Adrenal gland (tissue), 9 donors: ENCODE measurements at regions not wholly inside any gene's neighbourhood (a gene's known extent, or its start where the extent isn't known, plus 50 kb on each side); places are given as distances from the start of the nearest gene placed in this dataset.

Experiments
- DNase-seq, 7 donors: peaks; one replicate each; pipeline ENCODE4 v3.0.0-alpha.2; 2019 to 2020
- H3K27ac ChIP-seq, 5 donors: fragments of 200-600 bp; sonication (generic) in 4 of 5; 1 replicate in 3 of 5; 2 replicates in 2 of 5; pipeline versions ENCODE4 v1.5.1 to v1.8.0; 2016 to 2020; ENCODE audit warnings: mild to moderate bottlenecking in 1 of 5
- H3K27me3 ChIP-seq: fragments of 200-600 bp; 2 replicates; pipeline ENCODE4 v1.8.0; 2021
- H3K36me3 ChIP-seq, 2 donors: fragments of 200-600 bp; replicated peaks in 1 of 2; 1 replicate in 1 of 2; 2 replicates in 1 of 2; pipeline versions ENCODE4 v1.5.1 to v1.8.0; 2018 to 2022
- H3K4me1 ChIP-seq, 2 donors: fragments of 200-600 bp; replicated peaks in 1 of 2; 1 replicate in 1 of 2; 2 replicates in 1 of 2; pipeline versions ENCODE4 v1.5.1 to v1.8.0; 2018 to 2021
- H3K4me3 ChIP-seq, 4 donors: fragments of 200-600 bp; sonication (generic) in 3 of 4; one replicate each; pipeline ENCODE4 v1.5.1; 2016 to 2018
- H3K9me3 ChIP-seq, 3 donors: fragments of 200-600 bp; sonication (generic) in 1 of 3; replicated peaks in 1 of 3; 1 replicate in 2 of 3; 2 replicates in 1 of 3; pipeline versions ENCODE4 v1.5.1 to v1.8.0; 2016 to 2021
- CTCF ChIP-seq, 6 experiments: fragments of 450-650 bp in 4 of 6; fragments of 200-600 bp in 2 of 6; sonication (generic) in 1 of 6; IDR thresholded peaks; 1 replicate in 5 of 6; 2 replicates in 1 of 6; pipeline versions ENCODE4 v1.5.1 to v1.8.0; 2016 to 2021; ENCODE audit warnings: antibody characterized with exemption in 6 of 6, mild to moderate bottlenecking in 2 of 6, moderate library complexity in 1 of 6
- POLR2A ChIP-seq, 2 donors: fragments of 450-650 bp; IDR thresholded peaks; one replicate each; pipeline ENCODE4 v1.6.1; 2017; ENCODE audit warnings: antibody characterized with exemption in 2 of 2, mild to moderate bottlenecking in 2 of 2, moderate library complexity in 1 of 2
- WGBS, 4 donors: extraction: QIAGEN DNeasy Blood & Tissue Kit in 2 of 4; methylation state at CpG; one replicate each; pipeline versions ENCODE4 v1.1.5 to v1.1.7; 2013 to 2017; 5-methylcytosine and 5-hydroxymethylcytosine counted together
- intact Hi-C, 2 donors: fragments of 100-400 bp; cut with DNase I; formaldehyde crosslinking; loops; one replicate each; pipeline versions ENCODE4 v1.14.1 to v1.15.0; 2022 to 2023
- donor health status: healthy with polysubstance abuse.
- donor health status: Bipolar disorder and iron deficiency.
- donor health status: DM: yes; HTN: yes; CAD: no.
- donor health status: DM: no; HTN: no; CAD: no.
- donor health status: DM: no; HTN: no; CAD: no.

- H3K27me3 ChIP-seq = peaks cover 15% of the 10 kb centered on the region
- DNase-seq = no peak
- H3K4me3 ChIP-seq = no peak overlapping the region
- no peaks in the 10 kb centered on the region for H3K4me1 ChIP-seq
- TF ChIP-seq POLR2A (IDR thresholded peaks at IDR 0.05) (no peak), CTCF (IDR thresholded peaks at IDR 0.05) (no peak)
- intact Hi-C loops = no loop called here
- no peaks in the 10 kb centered on the region for H3K36me3 ChIP-seq
- no peak overlapping the region for H3K27ac ChIP-seq
- no peaks in the 10 kb centered on the region for H3K9me3 ChIP-seq
- 30 to 39% (median 33%) methylated on average over 4 of the region's 4 CpGs for WGBS, 4 donors
Observed at GRCh38 chr1:181312946-181313345, 170.4 kb upstream of the CACNA1E start.

DNA sequence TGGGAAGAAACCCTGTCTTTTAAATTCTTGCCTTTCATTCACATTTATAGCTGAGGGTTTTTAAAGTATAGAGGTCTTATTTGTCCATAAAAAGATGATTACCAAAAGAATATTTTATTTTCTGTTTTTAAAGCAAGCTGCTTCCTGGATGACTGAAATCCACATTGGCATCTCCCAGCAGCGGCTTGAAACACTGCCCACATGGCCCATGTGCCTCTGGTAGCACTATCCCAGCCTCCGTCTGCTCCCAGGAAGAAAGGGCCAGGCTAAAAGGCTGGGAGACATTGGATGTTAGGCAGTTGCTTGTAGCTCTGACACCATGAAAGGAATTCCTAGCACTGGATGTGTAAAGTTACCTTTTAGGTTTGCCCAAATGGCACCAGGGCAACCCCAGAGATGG, 169.9 kb upstream of the CACNA1E start:
- H3K4me3 ChIP-seq = no peak overlapping the region
- intact Hi-C loops = no loop called here
- no peak for DNase-seq
- H3K27me3 ChIP-seq = peaks cover 20% of the 10 kb centered on the region
- TF ChIP-seq CTCF (IDR thresholded peaks at IDR 0.05) (no peak), POLR2A (IDR thresholded peaks at IDR 0.05) (no peak)
- H3K9me3 ChIP-seq = no peaks in the 10 kb centered on the region
- 81 to 94% (median 83%) methylated on average over 2 of the region's 2 CpGs for WGBS, 4 donors
- H3K27ac ChIP-seq = no peak overlapping the region
- H3K4me1 ChIP-seq = no peaks in the 10 kb centered on the region
- H3K36me3 ChIP-seq = no peaks in the 10 kb centered on the region

GRCh38 chr1:181314010-181314409, 169.3 kb upstream of the CACNA1E start:
- Histone ChIP-seq H3K27me3 (peaks cover 22% of the 10 kb centered on the region), H3K4me1 (no peaks in the 10 kb centered on the region), H3K9me3 (no peaks in the 10 kb centered on the region), H3K36me3 (no peaks in the 10 kb centered on the region), H3K4me3 (no peak overlapping the region), H3K27ac (no peak overlapping the region)
- DNase-seq = no peak
- 71 to 77% (median 74%) methylated on average over 3 of the region's 3 CpGs for WGBS, 4 donors
- intact Hi-C loops = no loop called here
- no peak for TF ChIP-seq POLR2A (IDR thresholded peaks at IDR 0.05)
- no peak for TF ChIP-seq CTCF (IDR thresholded peaks at IDR 0.05)

DNA sequence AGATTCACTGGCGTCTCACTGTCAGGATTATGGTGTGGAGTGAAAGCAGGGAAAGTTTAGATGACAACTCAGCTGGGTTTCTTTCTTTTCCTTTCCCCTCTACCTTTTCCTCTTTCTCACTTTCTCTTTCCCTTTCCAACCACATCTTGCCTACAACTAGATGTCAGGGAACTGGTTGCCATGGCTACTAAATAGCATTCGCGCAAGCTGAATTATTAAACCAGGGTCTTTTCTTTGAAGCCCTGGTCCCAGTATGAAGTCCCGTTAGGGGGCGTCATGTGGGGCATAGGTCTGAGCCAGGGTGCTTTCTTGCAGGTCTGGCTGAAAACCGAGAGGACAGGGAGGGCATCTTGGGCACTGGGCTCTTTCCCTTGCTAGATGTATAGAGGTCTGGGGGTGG, 168.4 kb upstream of the CACNA1E start:
- Histone ChIP-seq H3K4me3 (no peak overlapping the region), H3K9me3 (no peaks in the 10 kb centered on the region), H3K27ac (no peak overlapping the region), H3K4me1 (no peaks in the 10 kb centered on the region), H3K27me3 (peaks cover 27% of the 10 kb centered on the region), H3K36me3 (no peaks in the 10 kb centered on the region)
- no peak for DNase-seq
- intact Hi-C loops = no loop called here
- no peak for TF ChIP-seq POLR2A (IDR thresholded peaks at IDR 0.05)
- no peak for TF ChIP-seq CTCF (IDR thresholded peaks at IDR 0.05)
- 19 to 25% (median 23%) methylated on average over 6 of the region's 6 CpGs for WGBS, 4 donors
